Uterus (tissue), 2 donors: ENCODE measurements at regions not wholly inside any gene's neighbourhood (a gene's known extent, or its start where the extent isn't known, plus 50 kb on each side); places are given as distances from the start of the nearest gene placed in this dataset.

Experiments
- CTCF ChIP-seq, 4 experiments: fragments of 200-600 bp in 2 of 4; fragments of 450-650 bp in 2 of 4; sonication (generic) in 2 of 4; IDR thresholded peaks; one replicate each; pipeline ENCODE4 v1.5.1; 2016 to 2019; ENCODE audit warnings: antibody characterized with exemption in 4 of 4, mild to moderate bottlenecking in 2 of 4, moderate library complexity in 1 of 4
- POLR2A ChIP-seq, 2 donors: fragments of 450-650 bp; IDR thresholded peaks; one replicate each; pipeline ENCODE4 v1.6.1; 2016; ENCODE audit warnings: antibody characterized with exemption in 2 of 2, mild to moderate bottlenecking in 1 of 2, moderate library complexity in 1 of 2

GRCh38 chrX:115960440-115961084 lies 210.0 kb upstream of the AGTR2 start:
- TF ChIP-seq CTCF (IDR thresholded peaks at IDR 0.05) (no peak), POLR2A (IDR thresholded peaks at IDR 0.05) (no peak)
